ENCODE measurements at regions not wholly inside any gene's neighbourhood (a gene's known extent, or its start where the extent isn't known, plus 50 kb on each side); places are given as distances from the start of the nearest gene placed in this dataset.
"Not testable (repeated sequence)": the region's sequence is repeated elsewhere in the genome, so short reads cannot be mapped to it uniquely, and the experiment has no call there.

- no peak for TF ChIP-seq POLR2A (IDR thresholded peaks at IDR 0.05)
- TF ChIP-seq, protein P1, sequence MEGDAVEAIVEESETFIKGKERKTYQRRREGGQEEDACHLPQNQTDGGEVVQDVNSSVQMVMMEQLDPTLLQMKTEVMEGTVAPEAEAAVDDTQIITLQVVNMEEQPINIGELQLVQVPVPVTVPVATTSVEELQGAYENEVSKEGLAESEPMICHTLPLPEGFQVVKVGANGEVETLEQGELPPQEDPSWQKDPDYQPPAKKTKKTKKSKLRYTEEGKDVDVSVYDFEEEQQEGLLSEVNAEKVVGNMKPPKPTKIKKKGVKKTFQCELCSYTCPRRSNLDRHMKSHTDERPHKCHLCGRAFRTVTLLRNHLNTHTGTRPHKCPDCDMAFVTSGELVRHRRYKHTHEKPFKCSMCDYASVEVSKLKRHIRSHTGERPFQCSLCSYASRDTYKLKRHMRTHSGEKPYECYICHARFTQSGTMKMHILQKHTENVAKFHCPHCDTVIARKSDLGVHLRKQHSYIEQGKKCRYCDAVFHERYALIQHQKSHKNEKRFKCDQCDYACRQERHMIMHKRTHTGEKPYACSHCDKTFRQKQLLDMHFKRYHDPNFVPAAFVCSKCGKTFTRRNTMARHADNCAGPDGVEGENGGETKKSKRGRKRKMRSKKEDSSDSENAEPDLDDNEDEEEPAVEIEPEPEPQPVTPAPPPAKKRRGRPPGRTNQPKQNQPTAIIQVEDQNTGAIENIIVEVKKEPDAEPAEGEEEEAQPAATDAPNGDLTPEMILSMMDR (IDR thresholded peaks at IDR 0.05) = no peak
- intact Hi-C loops (cut with DNase I) = no loop called here
- H3K4me1 ChIP-seq = no peaks in the 10 kb centered on the region
- no peak for DNase-seq
- ATAC-seq = no peak
- no peak overlapping the region for H3K4me3 ChIP-seq
- no peaks in the 10 kb centered on the region for H3K27me3 ChIP-seq
- no peaks in the 10 kb centered on the region for H3K36me3 ChIP-seq (replicated peaks in 1 of 2; ENCODE audit: insufficient read depth in 1 of 2, low read depth in 2 of 2)
- WGBS, 2 donors = 17% methylated on average over 2 of the region's 2 CpGs; no CpG with 5 or more reads in 1 of the 2 donors
- H3K9me3 ChIP-seq = no peaks in the 10 kb centered on the region
- no peak overlapping the region for H3K27ac ChIP-seq
Measured at GRCh38 chrY:20042993-20043392, 298.5 kb upstream of the KDM5D start.

GRCh38 chrY:20025676-20026075, 281.1 kb upstream of the KDM5D start:
- WGBS, 2 donors = 20 to 30% methylated on average over 5 of the region's 5 CpGs
- DNase-seq (no peak), ATAC-seq (no peak)
- Histone ChIP-seq H3K36me3 (replicated peaks in 1 of 2; ENCODE audit: insufficient read depth in 1 of 2, low read depth in 2 of 2) (no peaks in the 10 kb centered on the region), H3K4me1 (no peaks in the 10 kb centered on the region), H3K27ac (no peak overlapping the region), H3K9me3 (no peaks in the 10 kb centered on the region), H3K27me3 (no peaks in the 10 kb centered on the region), H3K4me3 (no peak overlapping the region)
- intact Hi-C loops (cut with DNase I) = no loop called here
- TF ChIP-seq, protein P1 (IDR thresholded peaks at IDR 0.05) = no peak
- no peak for TF ChIP-seq POLR2A (IDR thresholded peaks at IDR 0.05)

DNA sequence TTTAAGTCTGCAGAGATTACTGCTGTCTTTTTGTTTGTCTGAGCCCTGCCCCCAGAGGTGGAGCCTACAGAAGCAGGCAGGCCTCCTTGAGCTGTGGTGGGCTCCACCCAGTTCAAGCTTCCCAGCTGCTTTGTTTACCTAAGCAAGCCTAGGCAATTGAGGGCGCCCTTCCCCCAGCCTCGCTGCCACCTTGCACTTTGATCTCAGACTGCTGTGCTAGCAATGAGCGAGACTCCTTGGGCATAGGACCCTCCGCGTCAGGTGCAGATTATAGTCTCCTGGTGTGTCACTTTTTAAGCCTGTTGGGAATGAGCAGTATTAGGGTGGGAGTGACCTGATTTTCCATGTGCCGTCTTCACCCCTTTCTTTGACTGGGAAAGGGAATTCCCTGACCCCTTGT, 248.9 kb upstream of the KDM5D start:
- H3K36me3 ChIP-seq (replicated peaks in 1 of 2; ENCODE audit: insufficient read depth in 1 of 2, low read depth in 2 of 2); H3K4me3 ChIP-seq; H3K27me3 ChIP-seq; H3K4me1 ChIP-seq; DNase-seq; intact Hi-C loops (cut with DNase I); H3K27ac ChIP-seq; ATAC-seq; H3K9me3 ChIP-seq: not testable (repeated sequence)
- WGBS, 2 donors = 55% methylated on average over 4 of the region's 6 CpGs; no CpG with 5 or more reads in 1 of the 2 donors

DNA sequence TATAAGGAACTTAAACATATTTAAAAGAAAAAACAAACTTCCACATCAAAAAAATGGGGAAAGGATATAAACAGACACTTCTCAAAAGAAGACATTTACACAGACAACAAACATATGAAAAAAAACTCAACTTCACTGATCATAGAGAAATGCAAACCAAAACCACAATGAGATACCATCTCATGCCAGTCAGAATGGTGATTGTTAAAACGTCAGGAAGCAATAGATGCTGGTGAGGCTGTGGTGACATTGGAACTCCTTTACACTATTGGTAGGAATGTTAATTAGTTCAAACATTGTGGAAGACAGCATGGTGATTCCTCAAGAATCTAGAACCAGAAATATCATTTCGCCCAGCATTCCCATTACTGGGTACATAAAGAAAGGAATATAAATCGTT, 228.5 kb upstream of the KDM5D start:
- no peak for DNase-seq
- ATAC-seq = no peak
- WGBS, 2 donors = 32 to 35% methylated on average over 3 of the region's 3 CpGs
- Histone ChIP-seq H3K4me3 (no peak overlapping the region), H3K27me3 (no peaks in the 10 kb centered on the region), H3K36me3 (replicated peaks in 1 of 2; ENCODE audit: insufficient read depth in 1 of 2, low read depth in 2 of 2) (no peaks in the 10 kb centered on the region), H3K4me1 (no peaks in the 10 kb centered on the region), H3K9me3 (no peaks in the 10 kb centered on the region), H3K27ac (no peak overlapping the region)
- TF ChIP-seq POLR2A (IDR thresholded peaks at IDR 0.05) = no peak
- TF ChIP-seq, protein P1 (IDR thresholded peaks at IDR 0.05) = no peak
- intact Hi-C loops (cut with DNase I) = no loop called here

DNA sequence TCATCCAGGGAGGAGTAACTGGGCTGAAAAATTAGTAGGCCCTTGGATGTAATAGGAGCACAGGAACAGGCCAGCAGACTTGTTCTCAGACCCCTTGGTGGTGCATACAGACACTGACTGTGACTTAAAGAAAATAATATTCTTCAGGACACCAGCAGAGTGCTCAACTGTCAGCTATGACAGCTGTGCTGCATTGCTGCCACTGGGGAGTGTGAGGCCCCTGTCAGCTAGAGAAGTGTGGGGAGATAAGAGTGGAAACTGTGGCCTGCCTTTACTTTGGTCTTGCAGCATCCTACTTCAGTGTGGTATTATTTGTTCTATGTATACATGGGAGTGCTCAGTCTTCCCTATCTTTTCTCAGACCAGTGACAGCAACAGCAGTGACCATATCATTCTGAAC, 203.2 kb upstream of the KDM5D start:
- DNase-seq (no peak), ATAC-seq (no peak)
- Histone ChIP-seq H3K4me3 (no peak overlapping the region), H3K27me3 (no peaks in the 10 kb centered on the region), H3K36me3 (replicated peaks in 1 of 2; ENCODE audit: insufficient read depth in 1 of 2, low read depth in 2 of 2) (no peaks in the 10 kb centered on the region), H3K27ac (no peak overlapping the region), H3K4me1 (no peaks in the 10 kb centered on the region), H3K9me3 (no peaks in the 10 kb centered on the region)
- no peak for TF ChIP-seq POLR2A (IDR thresholded peaks at IDR 0.05)
- TF ChIP-seq, protein P1 (IDR thresholded peaks at IDR 0.05) = no peak
- intact Hi-C loops (cut with DNase I) = no loop called here
